ENCODE measurements at regions not wholly inside any gene's neighbourhood (a gene's known extent, or its start where the extent isn't known, plus 50 kb on each side); places are given as distances from the start of the nearest gene placed in this dataset.

DNA sequence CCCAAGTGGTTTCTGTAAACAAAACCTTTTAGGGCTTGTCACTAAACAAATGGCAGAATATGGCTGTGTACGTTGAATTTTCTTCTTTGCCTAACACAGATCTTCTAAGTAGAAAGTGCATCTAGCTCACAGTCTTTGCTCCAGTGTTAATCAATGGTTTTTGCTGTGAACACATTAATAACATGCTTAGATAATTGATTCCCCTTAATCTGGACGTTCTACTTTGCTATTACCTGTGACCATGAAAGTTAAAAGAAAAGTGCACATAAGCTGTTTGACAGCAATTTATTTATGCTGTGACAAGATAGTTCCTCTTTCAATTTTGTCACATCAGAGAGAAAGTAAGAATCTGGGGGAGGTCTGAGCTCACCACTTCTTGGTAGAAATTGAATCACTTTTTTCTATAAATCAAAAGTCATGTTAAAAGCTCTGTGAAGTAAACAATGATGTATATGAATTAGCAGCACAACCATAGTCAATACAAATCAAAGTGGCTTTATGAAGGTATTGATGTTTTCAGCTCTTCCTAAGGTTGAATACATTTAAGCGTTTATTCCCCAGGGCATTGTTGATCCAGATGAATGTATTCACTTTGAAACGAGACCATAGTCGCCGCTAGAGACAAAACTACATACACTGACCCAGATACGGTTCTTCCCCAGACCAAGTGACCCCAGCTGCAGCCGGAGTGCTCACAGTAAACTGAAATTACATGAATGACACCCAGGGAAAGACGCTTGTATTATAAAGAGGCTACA, 174.6 kb upstream of the ZNF608 start:
- TF ChIP-seq, protein P1, sequence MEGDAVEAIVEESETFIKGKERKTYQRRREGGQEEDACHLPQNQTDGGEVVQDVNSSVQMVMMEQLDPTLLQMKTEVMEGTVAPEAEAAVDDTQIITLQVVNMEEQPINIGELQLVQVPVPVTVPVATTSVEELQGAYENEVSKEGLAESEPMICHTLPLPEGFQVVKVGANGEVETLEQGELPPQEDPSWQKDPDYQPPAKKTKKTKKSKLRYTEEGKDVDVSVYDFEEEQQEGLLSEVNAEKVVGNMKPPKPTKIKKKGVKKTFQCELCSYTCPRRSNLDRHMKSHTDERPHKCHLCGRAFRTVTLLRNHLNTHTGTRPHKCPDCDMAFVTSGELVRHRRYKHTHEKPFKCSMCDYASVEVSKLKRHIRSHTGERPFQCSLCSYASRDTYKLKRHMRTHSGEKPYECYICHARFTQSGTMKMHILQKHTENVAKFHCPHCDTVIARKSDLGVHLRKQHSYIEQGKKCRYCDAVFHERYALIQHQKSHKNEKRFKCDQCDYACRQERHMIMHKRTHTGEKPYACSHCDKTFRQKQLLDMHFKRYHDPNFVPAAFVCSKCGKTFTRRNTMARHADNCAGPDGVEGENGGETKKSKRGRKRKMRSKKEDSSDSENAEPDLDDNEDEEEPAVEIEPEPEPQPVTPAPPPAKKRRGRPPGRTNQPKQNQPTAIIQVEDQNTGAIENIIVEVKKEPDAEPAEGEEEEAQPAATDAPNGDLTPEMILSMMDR (IDR thresholded peaks at IDR 0.05): no peak
- ChIA-PET CTCF (interaction anchor here (1.2 to 1.8 kb wide), 2 partner anchors 15 to 173 kb away, joined by 5 to 7 read pairs; no protein-coding TSS in a partner anchor), POLR2A (interaction anchor here (0.6 to 3.0 kb wide), 17 partner anchors 9 to 337 kb away, joined by 3 to 30 read pairs (median 4); partner anchors contain the start of gene ZNF608)
- DNase-seq (no peak), ATAC-seq (ENCODE audit: low read depth) (peak; percentile 83)
- peaks cover 10% of the 10 kb centered on the region for H3K4me1 Mint-ChIP-seq
- no peak overlapping the region for H3K4me3 Mint-ChIP-seq
- no peaks in the 10 kb centered on the region for H3K36me3 Mint-ChIP-seq (ENCODE audit: low read depth)
- H3K9me3 Mint-ChIP-seq: no peaks in the 10 kb centered on the region
- no peaks in the 10 kb centered on the region for H3K27me3 Mint-ChIP-seq
- no peak overlapping the region for H3K27ac Mint-ChIP-seq
- intact Hi-C loops (cut with micrococcal nuclease): loop anchor here (1.0 to 5.0 kb wide), 6 partner anchors 14 to 274 kb away; no protein-coding TSS in a partner anchor

DNA sequence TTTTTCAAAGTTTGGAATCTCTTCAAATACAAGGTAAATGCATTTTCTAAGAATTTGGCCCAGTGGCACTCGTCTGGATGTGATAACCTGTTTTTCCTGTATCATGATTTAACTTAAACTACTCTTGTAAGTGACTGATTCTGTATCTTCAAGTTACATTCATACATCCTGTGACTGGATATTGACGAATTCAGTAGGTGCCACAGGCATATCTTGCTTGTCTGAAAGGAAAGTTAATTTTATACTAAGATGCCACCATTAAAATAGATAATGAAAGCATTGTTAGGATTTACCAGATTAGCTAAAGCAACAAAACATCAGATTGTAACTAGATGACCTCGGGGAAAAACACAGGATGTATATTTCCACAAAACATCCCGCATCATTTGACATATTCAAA, 175.3 kb upstream of the ZNF608 start:
- no peak overlapping the region for H3K27ac Mint-ChIP-seq
- no peak for ATAC-seq (ENCODE audit: low read depth)
- intact Hi-C loops (cut with micrococcal nuclease): loop anchor here (1.0 to 5.0 kb wide), 7 partner anchors 14 to 274 kb away; no protein-coding TSS in a partner anchor

DNA sequence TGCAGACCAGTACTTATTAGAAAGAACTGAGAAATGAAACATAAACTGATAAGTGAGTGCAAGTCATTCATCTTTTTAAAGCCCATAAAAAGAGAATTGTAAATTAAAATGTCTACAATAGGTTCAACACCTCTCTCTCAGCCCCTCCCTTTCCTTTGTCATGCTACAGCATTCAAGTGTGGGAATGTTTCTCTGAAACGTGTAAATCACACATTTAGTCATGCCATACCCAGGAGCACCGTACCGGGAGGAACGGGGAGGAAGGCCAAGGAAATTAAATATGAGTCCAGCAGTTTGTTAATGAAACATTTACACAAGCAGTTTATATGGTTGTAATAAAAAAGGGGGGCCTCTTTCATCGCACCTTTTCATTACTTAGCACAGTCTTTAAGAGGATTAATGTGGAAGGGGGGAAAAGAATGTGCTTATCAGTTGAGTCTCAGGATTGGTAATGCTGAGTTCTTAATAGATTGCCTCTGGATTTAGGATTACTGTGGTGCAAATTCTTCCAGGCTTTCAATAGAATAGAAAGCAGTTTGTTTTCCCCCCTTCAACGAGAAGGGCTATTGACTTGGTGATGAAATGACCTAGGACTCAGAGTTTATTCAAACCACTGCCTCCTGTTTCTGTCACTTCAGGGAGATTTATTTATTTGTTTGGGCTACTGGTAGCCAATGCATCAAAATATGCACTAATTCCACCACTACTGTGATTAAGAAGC, 176.0 kb upstream of the ZNF608 start:
- intact Hi-C loops (cut with micrococcal nuclease): loop anchor here (1.0 to 5.0 kb wide), 2 partner anchors 215 to 275 kb away; no protein-coding TSS in a partner anchor
- H3K36me3 Mint-ChIP-seq (ENCODE audit: low read depth): no peaks in the 10 kb centered on the region
- peaks cover 4% of the 10 kb centered on the region for H3K4me1 Mint-ChIP-seq
- H3K27me3 Mint-ChIP-seq: no peaks in the 10 kb centered on the region
- H3K27ac Mint-ChIP-seq: no peak overlapping the region
- H3K4me3 Mint-ChIP-seq: no peak overlapping the region
- POLR2A ChIA-PET: interaction anchor here (0.8 to 1.1 kb wide), 2 partner anchors 20 to 83 kb away, joined by 5 to 9 read pairs; no protein-coding TSS in a partner anchor
- no peak for ATAC-seq (ENCODE audit: low read depth)
- CTCF ChIA-PET: interaction anchor here (1.1 to 1.8 kb wide), 2 partner anchors 14 to 174 kb away, joined by 3 to 7 read pairs; no protein-coding TSS in a partner anchor
- H3K9me3 Mint-ChIP-seq: no peaks in the 10 kb centered on the region
- no peak for DNase-seq
- TF ChIP-seq, protein P1 (IDR thresholded peaks at IDR 0.05): no peak

More for the DNA sequence above, 175.3 kb upstream of the ZNF608 start:
- no peaks in the 10 kb centered on the region for H3K9me3 Mint-ChIP-seq
- ChIA-PET CTCF (interaction anchor here (1.2 to 1.8 kb wide), 2 partner anchors 14 to 173 kb away, joined by 5 to 7 read pairs; no protein-coding TSS in a partner anchor), POLR2A (interaction anchor here (0.7 to 3.0 kb wide), 10 partner anchors 9 to 338 kb away, joined by 3 to 30 read pairs (median 5); partner anchors contain the start of gene ZNF608)
- TF ChIP-seq, protein P1 (IDR thresholded peaks at IDR 0.05): no peak
- no peaks in the 10 kb centered on the region for H3K27me3 Mint-ChIP-seq
- H3K36me3 Mint-ChIP-seq (ENCODE audit: low read depth): no peaks in the 10 kb centered on the region
- no peak for DNase-seq
- H3K4me3 Mint-ChIP-seq: no peak overlapping the region
- H3K4me1 Mint-ChIP-seq: peaks cover 4% of the 10 kb centered on the region

DNA sequence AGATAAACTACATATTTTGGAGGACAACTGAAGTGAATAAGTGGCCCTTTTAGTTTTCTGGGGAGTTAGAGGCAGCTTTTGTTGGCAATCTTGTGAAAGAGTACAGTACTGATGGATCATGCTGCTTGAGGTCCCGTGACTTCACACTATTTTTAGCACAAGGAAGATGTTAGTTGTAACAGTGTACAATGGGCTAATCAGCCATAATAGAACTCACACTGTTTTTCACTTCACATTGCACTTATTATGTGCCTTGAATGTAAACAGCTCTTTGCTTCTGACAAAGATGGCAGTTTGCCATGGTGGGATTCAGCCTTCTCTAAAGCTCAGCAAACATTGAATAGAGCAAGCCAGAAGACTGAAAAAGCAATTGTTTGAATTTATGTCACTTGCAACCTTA, 176.7 kb upstream of the ZNF608 start:
- no peak overlapping the region for H3K4me3 Mint-ChIP-seq
- CTCF ChIA-PET: interaction anchor here (1.1 kb wide), 1 partner anchor 14 kb away, joined by 3 read pairs; no protein-coding TSS in a partner anchor

More for the DNA sequence above, 176.7 kb upstream of the ZNF608 start:
- Mint-ChIP-seq H3K27me3 (no peaks in the 10 kb centered on the region), H3K4me1 (peaks cover 4% of the 10 kb centered on the region), H3K36me3 (ENCODE audit: low read depth) (no peaks in the 10 kb centered on the region), H3K9me3 (no peaks in the 10 kb centered on the region), H3K27ac (no peak overlapping the region)
- ATAC-seq (ENCODE audit: low read depth): no peak
- intact Hi-C loops (cut with micrococcal nuclease): loop anchor here (5.0 kb wide), 1 partner anchor 276 kb away; no protein-coding TSS in a partner anchor
- TF ChIP-seq, protein P1 (IDR thresholded peaks at IDR 0.05): no peak
- no peak for DNase-seq
- POLR2A ChIA-PET: interaction anchor here (0.5 to 1.1 kb wide), 4 partner anchors 13 to 207 kb away, joined by 5 to 9 read pairs (median 5); no protein-coding TSS in a partner anchor
